ENCODE measurements at regions not wholly inside any gene's neighbourhood (a gene's known extent, or its start where the extent isn't known, plus 50 kb on each side); places are given as distances from the start of the nearest gene placed in this dataset.

- Histone ChIP-seq H3K4me3 (ENCODE audit: low read depth, low read length, poor library complexity, severe bottlenecking) (no peak overlapping the region), H3K27ac (ENCODE audit: low read depth, low read length, poor library complexity, severe bottlenecking) (no peak overlapping the region), H2AFZ (ENCODE audit: low read length) (no peak overlapping the region), H3K4me1 (ENCODE audit: insufficient read depth, low read length, severe bottlenecking) (no peaks in the 10 kb centered on the region), H3K27me3 (ENCODE audit: insufficient read depth, low read length) (no peaks in the 10 kb centered on the region), H3K4me2 (ENCODE audit: low read length) (no peak overlapping the region), H4K20me1 (ENCODE audit: insufficient read depth, low read length) (no peaks in the 10 kb centered on the region), H3K9me3 (ENCODE audit: low read length) (no peaks in the 10 kb centered on the region), H3K36me3 (ENCODE audit: insufficient read depth, low read length) (no peaks in the 10 kb centered on the region), H3F3A (ENCODE audit: insufficient read depth, low read length) (no peaks in the 10 kb centered on the region), H3K79me2 (ENCODE audit: insufficient read depth, low read length) (no peaks in the 10 kb centered on the region), H3K9ac (ENCODE audit: low read length) (no peak overlapping the region), H3K9me2 (ENCODE audit: low read depth, low read length) (no peaks in the 10 kb centered on the region)
- no peak for TF ChIP-seq EZH2 (IDR thresholded peaks at IDR 0.05; ENCODE audit: borderline replicate concordance, low read length)
- TF ChIP-seq, protein P1, sequence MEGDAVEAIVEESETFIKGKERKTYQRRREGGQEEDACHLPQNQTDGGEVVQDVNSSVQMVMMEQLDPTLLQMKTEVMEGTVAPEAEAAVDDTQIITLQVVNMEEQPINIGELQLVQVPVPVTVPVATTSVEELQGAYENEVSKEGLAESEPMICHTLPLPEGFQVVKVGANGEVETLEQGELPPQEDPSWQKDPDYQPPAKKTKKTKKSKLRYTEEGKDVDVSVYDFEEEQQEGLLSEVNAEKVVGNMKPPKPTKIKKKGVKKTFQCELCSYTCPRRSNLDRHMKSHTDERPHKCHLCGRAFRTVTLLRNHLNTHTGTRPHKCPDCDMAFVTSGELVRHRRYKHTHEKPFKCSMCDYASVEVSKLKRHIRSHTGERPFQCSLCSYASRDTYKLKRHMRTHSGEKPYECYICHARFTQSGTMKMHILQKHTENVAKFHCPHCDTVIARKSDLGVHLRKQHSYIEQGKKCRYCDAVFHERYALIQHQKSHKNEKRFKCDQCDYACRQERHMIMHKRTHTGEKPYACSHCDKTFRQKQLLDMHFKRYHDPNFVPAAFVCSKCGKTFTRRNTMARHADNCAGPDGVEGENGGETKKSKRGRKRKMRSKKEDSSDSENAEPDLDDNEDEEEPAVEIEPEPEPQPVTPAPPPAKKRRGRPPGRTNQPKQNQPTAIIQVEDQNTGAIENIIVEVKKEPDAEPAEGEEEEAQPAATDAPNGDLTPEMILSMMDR (IDR thresholded peaks at IDR 0.05; ENCODE audit: low read length), result no peak
These were observed 152.5 kb upstream of the NFIB start for GRCh38 chr9:14466429-14466818.

GRCh38 chr9:14462950-14463349 lies 149.0 kb upstream of the NFIB start:
- Histone ChIP-seq H3K27me3 (ENCODE audit: insufficient read depth, low read length) (no peaks in the 10 kb centered on the region), H3K36me3 (ENCODE audit: insufficient read depth, low read length) (no peaks in the 10 kb centered on the region), H3K79me2 (ENCODE audit: insufficient read depth, low read length) (no peaks in the 10 kb centered on the region), H3K27ac (ENCODE audit: low read depth, low read length, poor library complexity, severe bottlenecking) (no peak overlapping the region), H2AFZ (ENCODE audit: low read length) (no peak overlapping the region), H3K4me1 (ENCODE audit: insufficient read depth, low read length, severe bottlenecking) (no peaks in the 10 kb centered on the region), H4K20me1 (ENCODE audit: insufficient read depth, low read length) (no peaks in the 10 kb centered on the region), H3K9me3 (ENCODE audit: low read length) (no peaks in the 10 kb centered on the region), H3K9me2 (ENCODE audit: low read depth, low read length) (no peaks in the 10 kb centered on the region), H3K4me3 (ENCODE audit: low read depth, low read length, poor library complexity, severe bottlenecking) (no peak overlapping the region), H3K4me2 (ENCODE audit: low read length) (no peak overlapping the region), H3K9ac (ENCODE audit: low read length) (no peak overlapping the region), H3F3A (ENCODE audit: insufficient read depth, low read length) (no peaks in the 10 kb centered on the region)
- TF ChIP-seq, protein P1 (IDR thresholded peaks at IDR 0.05; ENCODE audit: low read length), result no peak
- no peak for TF ChIP-seq EZH2 (IDR thresholded peaks at IDR 0.05; ENCODE audit: borderline replicate concordance, low read length)

DNA sequence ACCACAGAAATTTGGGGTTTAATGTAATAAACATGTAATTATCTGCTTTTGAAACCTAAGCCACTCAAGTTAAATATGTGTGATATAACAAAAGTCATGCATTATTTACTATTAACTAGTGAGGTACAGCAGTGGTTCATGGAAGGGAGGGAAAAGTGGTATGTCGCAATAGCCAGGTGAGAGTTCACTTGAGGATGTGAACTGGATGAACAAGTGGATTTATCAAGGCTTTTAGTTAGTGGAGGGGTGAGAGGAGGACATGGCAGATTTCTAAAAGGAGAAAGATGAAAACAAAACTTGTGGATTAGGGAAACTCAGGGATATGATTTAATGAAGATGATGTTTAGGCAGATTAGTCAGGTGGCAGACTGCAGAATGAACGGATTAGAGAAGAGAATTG lies 141.3 kb upstream of the NFIB start:
- Histone ChIP-seq H3K27me3 (ENCODE audit: insufficient read depth, low read length) (no peaks in the 10 kb centered on the region), H3K9ac (ENCODE audit: low read length) (no peak overlapping the region), H4K20me1 (ENCODE audit: insufficient read depth, low read length) (no peaks in the 10 kb centered on the region), H3K9me2 (ENCODE audit: low read depth, low read length) (no peaks in the 10 kb centered on the region), H3K36me3 (ENCODE audit: insufficient read depth, low read length) (no peaks in the 10 kb centered on the region), H3K9me3 (ENCODE audit: low read length) (no peaks in the 10 kb centered on the region), H3K4me1 (ENCODE audit: insufficient read depth, low read length, severe bottlenecking) (no peaks in the 10 kb centered on the region), H3K4me2 (ENCODE audit: low read length) (no peak overlapping the region), H3K27ac (ENCODE audit: low read depth, low read length, poor library complexity, severe bottlenecking) (no peak overlapping the region), H2AFZ (ENCODE audit: low read length) (no peak overlapping the region), H3F3A (ENCODE audit: insufficient read depth, low read length) (no peaks in the 10 kb centered on the region), H3K79me2 (ENCODE audit: insufficient read depth, low read length) (no peaks in the 10 kb centered on the region), H3K4me3 (ENCODE audit: low read depth, low read length, poor library complexity, severe bottlenecking) (no peak overlapping the region)
- TF ChIP-seq, protein P1 (IDR thresholded peaks at IDR 0.05; ENCODE audit: low read length), result no peak
- TF ChIP-seq EZH2 (IDR thresholded peaks at IDR 0.05; ENCODE audit: borderline replicate concordance, low read length), result no peak
